HEK293T (cell line): ENCODE measurements at regions not wholly inside any gene's neighbourhood (a gene's known extent, or its start where the extent isn't known, plus 50 kb on each side); places are given as distances from the start of the nearest gene placed in this dataset.

Experiments used
- BHLHE40 ChIP-seq: fragments of 450-650 bp; IDR thresholded peaks from 2 replicates; pipeline ENCODE4 v1.6.1; 2016; ENCODE audit warnings: mild to moderate bottlenecking, moderate library complexity, borderline replicate concordance
- FOXA1 ChIP-seq: fragments of 450-650 bp; IDR thresholded peaks from 2 replicates; pipeline ENCODE4 v1.6.1; 2016; ENCODE audit warnings: mild to moderate bottlenecking
- FOXK2 ChIP-seq: fragments of 450-650 bp; IDR thresholded peaks from 2 replicates; pipeline ENCODE4 v1.6.1; 2016; ENCODE audit warnings: mild to moderate bottlenecking
- FOXM1 ChIP-seq: fragments of 450-650 bp; IDR thresholded peaks from 2 replicates; pipeline ENCODE4 v1.6.1; 2017; ENCODE audit warnings: mild to moderate bottlenecking, borderline replicate concordance
- L3MBTL2 ChIP-seq: fragments of 450-650 bp; conservative IDR thresholded peaks from 2 replicates; pipeline ENCODE4 v1.6.1; 2016; ENCODE audit warnings: mild to moderate bottlenecking
- NFRKB ChIP-seq: fragments of 450-650 bp; IDR thresholded peaks from 2 replicates; pipeline ENCODE4 v1.6.1; 2016; ENCODE audit warnings: mild to moderate bottlenecking, moderate library complexity
- PKNOX1 ChIP-seq: fragments of 450-650 bp; IDR thresholded peaks from 2 replicates; pipeline ENCODE4 v1.6.1; 2016
- SP1 ChIP-seq: fragments of 450-650 bp; IDR thresholded peaks from 2 replicates; pipeline ENCODE4 v1.6.1; 2017

- TF ChIP-seq FOXA1 (no peak), SP1 (no peak), BHLHE40 (no peak), FOXK2 (no peak), NFRKB (no peak), L3MBTL2 (no peak), FOXM1 (no peak), PKNOX1 (no peak)
These were observed 116.6 kb upstream of the PLXNC1 start for GRCh38 chr12:94031763-94032162.
